Cardiac fibroblast (primary cell): ENCODE measurements at regions not wholly inside any gene's neighbourhood (a gene's known extent, or its start where the extent isn't known, plus 50 kb on each side); places are given as distances from the start of the nearest gene placed in this dataset.

ENCODE experiments used
- DNase-seq, 2 donors: peaks; one replicate each; pipeline versions ENCODE4 v3.0.0 to v3.0.0-alpha.2; 2010; ENCODE audit warnings: low read depth in 2 of 2
- H3K4me3 ChIP-seq, 2 donors: replicated peaks in 1 of 2; 1 replicate in 1 of 2; 2 replicates in 1 of 2; pipeline ENCODE4 v1.5.1; 2011; ENCODE audit warnings: low read depth in 2 of 2, low read length in 2 of 2, mild to moderate bottlenecking in 2 of 2, moderate library complexity in 1 of 2
- TF ChIP-seq, protein P1 (sequence below): IDR thresholded peaks from one replicate; pipeline ENCODE4 v1.5.1; 2011; ENCODE audit warnings: low read depth, mild to moderate bottlenecking, low read length, inconsistent platforms

DNA sequence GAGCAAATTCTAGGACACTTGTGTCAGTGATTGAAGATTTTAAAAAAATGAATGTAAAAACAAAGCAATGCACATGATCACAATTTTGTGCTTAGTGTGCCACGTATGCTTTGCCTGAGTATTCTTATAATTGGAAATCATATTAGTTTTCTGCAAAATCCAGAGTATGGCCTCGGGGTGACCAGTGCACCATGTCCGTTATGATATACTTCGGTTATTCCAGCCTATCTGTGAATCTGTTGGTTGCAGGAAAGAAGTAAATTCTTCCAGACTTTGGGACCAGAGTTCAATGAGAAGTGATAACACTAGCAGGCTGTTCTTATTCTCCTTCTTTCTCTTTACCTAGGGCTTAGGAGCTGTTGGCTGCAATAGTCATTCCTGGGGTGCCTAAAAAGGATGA lies 152.0 kb upstream of the TMC3 start:
- H3K4me3 ChIP-seq: no peak overlapping the region
- no peak for DNase-seq
- TF ChIP-seq, protein P1, sequence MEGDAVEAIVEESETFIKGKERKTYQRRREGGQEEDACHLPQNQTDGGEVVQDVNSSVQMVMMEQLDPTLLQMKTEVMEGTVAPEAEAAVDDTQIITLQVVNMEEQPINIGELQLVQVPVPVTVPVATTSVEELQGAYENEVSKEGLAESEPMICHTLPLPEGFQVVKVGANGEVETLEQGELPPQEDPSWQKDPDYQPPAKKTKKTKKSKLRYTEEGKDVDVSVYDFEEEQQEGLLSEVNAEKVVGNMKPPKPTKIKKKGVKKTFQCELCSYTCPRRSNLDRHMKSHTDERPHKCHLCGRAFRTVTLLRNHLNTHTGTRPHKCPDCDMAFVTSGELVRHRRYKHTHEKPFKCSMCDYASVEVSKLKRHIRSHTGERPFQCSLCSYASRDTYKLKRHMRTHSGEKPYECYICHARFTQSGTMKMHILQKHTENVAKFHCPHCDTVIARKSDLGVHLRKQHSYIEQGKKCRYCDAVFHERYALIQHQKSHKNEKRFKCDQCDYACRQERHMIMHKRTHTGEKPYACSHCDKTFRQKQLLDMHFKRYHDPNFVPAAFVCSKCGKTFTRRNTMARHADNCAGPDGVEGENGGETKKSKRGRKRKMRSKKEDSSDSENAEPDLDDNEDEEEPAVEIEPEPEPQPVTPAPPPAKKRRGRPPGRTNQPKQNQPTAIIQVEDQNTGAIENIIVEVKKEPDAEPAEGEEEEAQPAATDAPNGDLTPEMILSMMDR: no peak

DNA sequence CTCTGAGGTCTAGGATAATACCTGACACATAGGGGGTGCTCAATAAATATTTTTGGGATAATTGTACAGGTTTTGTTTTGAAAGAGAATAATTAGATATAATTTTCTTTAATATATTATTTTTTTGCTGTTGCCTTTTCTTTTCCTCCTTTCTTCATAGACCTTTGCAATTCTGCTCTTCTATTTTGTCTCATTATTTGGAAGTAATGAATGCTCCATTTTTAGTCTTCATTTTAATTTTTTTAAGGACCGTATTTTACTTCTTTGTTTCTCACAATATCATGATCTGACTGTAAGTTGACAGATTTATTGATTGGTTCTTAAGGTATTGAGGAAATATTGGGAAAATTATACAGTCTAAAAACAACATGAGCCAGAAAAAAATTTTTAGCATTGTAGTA lies 150.5 kb upstream of the TMC3 start:
- no peak overlapping the region for H3K4me3 ChIP-seq
- TF ChIP-seq, protein P1: no peak
- DNase-seq: no peak

DNA sequence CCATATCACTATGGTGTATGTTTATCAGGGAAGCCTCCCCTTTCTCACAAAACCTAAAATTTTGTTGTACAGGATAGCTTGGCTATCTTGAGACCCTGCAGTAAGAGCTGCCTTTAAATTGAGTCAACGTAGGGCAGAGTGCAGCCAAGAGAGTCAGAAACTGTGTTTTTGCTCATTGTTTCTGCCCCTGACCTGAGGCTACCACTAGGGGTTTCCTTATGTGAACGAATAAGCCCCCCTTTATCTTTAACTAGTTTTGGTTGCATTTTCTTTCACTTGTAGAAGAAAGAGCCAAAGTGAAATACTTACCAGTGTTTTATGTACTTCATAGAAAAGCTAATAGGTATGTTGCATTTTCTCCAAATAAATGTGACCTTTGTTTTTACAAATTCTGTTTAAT lies 149.9 kb upstream of the TMC3 start:
- TF ChIP-seq, protein P1: no peak
- no peak overlapping the region for H3K4me3 ChIP-seq
- DNase-seq: no peak

DNA sequence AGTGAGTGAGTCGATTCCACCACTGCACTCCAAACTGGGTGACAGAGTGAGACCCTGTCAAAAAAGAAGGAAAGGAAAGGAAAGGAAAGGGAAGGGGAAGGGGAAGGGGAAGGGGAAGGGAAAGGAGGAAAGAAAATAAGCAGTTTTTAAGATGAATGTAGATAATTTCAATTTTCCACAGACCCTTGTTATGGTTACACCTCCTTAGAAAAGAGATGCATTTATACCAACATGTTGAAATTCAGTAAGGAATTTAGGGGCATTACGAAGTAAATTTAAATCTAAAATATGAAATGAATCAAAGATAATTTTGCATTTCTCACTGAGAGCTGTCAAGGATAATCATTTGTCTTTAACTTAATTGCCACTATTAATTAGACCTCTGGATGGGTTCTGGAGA lies 146.5 kb upstream of the TMC3 start:
- TF ChIP-seq, protein P1: no peak
- no peak for DNase-seq
- no peak overlapping the region for H3K4me3 ChIP-seq

DNA sequence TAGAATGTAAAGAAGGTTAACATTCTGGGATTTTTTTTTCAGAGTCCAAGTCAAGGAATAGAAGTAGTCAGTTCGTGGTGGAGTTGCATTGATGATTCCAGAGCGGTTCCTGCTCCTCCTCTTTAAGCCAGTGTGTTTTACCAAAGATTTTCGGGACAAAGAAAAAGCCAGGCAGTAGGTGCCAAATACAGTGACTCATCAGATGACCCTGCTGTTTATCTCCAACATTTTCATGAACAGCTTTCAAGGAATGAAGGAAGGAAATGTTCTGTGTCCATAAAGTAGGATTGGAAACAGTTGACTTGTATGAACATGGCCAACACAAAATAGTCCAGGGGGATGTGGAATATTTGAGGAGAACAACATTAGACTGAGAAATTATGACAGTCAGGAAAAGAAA lies 142.4 kb upstream of the TMC3 start:
- no peak overlapping the region for H3K4me3 ChIP-seq
- TF ChIP-seq, protein P1: no peak
- peak; percentile 51 for DNase-seq

DNA sequence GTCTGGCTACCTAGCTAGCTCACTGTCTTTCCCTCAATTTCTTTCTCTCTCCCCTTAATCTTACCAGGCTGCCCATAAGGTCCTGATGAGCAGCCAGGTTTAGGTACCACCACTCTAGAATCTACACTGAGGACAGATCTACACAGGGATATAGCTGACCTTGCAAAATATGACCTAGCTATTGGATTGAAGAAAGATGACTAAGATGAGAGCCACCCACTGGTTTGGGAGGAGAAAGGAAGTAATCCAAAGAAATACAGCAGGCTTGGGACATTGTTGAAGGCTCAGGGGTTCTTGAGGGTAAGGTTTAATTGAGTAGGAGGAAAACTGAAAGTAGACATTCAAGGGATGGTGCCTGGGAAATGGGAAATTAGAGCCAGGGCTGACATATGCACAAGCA lies 142.0 kb upstream of the TMC3 start:
- TF ChIP-seq, protein P1: no peak
- DNase-seq: peak in 1 of 2 donors; percentile 18
- no peak overlapping the region for H3K4me3 ChIP-seq

DNA sequence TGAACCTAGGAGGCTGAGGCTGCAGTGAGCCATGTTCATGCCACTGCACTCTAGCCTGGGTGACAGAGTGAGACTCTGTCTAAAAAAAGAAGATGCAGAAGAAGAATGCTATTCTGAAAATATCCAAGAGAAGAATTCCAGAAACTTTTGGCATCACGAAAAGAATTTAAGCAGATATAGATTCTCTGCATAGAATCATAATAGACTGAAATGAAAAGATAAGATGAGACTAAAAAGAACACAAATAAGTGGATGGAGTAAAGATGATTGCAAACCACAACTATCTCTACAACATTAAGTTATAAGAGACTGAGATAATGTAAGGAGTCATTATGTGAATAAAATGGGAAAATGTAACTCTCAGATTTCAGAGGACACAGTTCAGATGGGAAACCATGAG lies 140.7 kb upstream of the TMC3 start:
- no peak for DNase-seq
- no peak overlapping the region for H3K4me3 ChIP-seq
- TF ChIP-seq, protein P1: no peak
